ENCODE measurements at regions not wholly inside any gene's neighbourhood (a gene's known extent, or its start where the extent isn't known, plus 50 kb on each side); places are given as distances from the start of the nearest gene placed in this dataset.
"Not testable (repeated sequence)": the region's sequence is repeated elsewhere in the genome, so short reads cannot be mapped to it uniquely, and the experiment has no call there.

DNA sequence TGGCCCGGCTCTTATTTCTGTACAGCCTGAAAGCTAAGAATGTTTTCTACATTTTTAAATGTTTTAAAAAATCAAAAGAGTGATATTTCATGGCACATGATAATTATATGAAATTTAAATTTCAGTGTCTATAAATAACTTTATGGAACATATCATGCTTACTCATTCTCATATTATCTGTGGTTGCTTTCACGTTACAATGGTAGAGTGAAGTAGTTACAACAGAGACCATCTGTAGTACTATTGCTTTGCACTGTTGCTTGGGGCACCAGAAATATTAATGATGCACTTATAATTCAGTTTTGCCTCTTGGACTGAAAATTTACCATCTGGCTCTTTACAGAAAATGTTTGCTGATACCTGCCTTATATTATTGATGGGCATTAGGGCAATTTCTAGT, 481.6 kb downstream of the PLPP3 start:
- DNase-seq: no peak

DNA sequence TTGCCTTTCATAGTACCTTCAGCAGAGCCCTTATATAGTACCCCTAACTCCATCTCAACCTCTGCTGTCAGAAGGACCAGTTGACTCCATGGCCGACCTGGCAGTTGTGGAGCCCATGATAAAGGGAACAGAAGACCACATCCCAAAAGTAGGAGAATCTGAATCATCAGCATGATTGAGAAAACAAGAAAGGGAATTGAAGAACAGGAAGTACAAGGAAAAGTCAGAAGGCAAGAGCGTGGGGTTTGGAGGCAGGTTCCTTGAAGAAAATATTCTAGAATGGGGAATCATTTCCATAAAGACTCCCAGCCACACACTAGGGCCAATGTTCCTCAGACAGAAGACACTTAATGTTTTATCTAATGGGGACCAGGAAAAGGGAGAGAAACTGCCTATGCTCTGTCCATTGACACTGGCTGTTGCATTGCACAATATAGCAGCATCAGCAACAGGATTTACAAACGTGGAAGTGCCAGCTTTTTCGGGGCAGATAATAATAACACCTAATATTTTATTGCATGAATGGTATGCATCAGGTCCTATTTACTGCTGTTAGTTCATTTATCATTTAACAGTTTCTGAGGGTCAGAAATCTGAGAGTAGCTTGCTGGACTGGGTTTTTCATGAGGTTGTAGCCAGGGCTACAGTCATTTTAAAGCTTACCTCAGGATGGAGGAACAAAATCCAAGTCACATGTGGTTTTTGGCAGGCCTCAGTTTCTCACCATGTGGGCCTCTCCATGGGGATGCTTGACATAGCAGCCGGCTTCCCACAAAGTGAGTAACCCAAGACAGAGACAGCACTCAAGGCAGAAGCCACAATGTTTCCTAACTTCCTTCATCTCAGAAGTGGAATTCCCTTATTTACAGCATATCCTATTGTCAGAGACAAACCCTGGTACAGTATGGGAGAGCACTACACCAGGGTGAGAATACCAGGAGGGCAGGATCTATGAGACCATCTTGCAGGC, 483.4 kb downstream of the PLPP3 start:
- no peak for DNase-seq

DNA sequence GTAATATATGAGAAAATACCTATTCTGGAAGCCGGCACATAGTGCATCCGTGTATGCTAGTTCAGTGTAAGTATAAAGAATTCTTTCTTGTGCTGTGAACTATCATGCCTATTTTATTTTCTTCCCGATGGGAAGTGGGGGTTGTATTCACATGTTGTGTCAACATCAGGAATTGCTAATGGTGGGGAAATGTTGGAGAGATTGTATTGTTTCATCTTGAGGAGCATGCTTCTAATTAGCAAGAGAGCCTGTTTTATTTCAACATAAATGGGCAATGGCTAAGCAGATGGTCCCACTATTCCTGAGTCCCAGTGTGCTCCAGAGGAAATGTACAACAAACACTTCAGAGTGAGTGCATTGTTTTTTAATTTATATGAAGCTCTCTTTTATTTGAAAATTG, 485.2 kb downstream of the PLPP3 start:
- DNase-seq: no peak

DNA sequence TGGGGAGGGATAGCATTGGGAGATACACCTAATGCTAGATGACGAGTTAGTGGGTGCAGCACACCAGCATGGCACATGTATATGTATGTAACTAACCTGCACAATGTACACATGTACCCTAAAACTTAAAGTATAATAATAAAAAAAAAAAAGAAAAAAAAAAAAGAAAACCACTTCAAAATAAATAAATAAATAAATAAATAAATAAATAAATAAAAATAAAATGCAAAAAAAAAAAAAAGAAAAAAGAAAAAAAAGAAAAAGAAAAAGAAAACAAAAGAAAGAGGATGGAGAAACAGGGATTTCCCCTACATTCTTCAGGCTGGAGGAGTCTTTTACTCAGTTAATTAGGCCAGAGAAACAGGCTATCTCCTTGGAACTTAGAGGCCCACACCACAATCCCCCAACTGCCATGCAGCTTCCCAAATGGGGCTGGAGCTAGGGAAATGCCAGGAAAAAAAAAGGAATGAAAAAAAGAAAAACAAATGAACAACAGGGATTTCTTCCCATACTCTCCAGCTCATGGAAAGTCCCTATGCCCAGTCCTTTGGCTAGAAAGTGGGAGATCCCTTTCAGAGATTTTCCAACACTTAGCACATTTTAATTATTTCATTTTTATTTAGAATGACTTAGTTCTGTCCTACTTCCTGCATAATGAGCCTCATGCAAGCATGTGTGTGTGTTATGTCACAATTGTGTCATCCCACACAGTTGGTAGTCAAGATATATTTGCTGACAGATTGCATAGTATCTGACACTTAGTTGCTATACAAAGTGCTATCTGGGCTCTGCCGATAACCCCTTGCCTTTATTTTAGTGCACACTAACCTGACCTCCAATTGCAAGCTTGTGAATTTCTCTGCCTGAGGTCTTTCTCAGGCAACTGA, 486.4 kb downstream of the PLPP3 start:
- no peak for DNase-seq

GRCh38 chr1:56089826-56090225, 489.5 kb downstream of the PLPP3 start:
- DNase-seq: not testable (repeated sequence)

DNA sequence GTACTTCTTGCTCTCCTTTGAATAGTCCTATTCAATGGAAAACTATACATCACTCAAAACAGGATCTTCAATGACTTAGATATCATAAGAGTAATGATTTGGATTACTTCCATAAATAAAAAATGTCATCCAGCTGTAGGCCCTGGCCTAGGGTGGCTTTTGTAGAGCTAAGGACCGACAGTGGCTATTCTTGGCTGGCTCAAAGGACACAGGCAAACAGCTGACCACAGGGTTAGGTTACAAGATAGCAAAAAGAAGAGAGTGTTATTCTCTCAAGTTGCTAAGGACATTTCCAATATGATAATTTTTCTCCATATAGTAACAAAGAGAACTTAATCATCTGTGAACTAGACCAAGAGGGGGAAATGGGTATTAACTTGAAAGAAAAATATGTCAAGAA, 495.1 kb downstream of the PLPP3 start:
- no peak for DNase-seq

- no peak for DNase-seq
These were observed 497.6 kb downstream of the PLPP3 start for GRCh38 chr1:56081736-56082135.

- DNase-seq: no peak
These were observed 498.2 kb downstream of the PLPP3 start for GRCh38 chr1:56081173-56081572.

GRCh38 chr1:56080123-56080522, 499.2 kb downstream of the PLPP3 start:
- DNase-seq: no peak

DNA sequence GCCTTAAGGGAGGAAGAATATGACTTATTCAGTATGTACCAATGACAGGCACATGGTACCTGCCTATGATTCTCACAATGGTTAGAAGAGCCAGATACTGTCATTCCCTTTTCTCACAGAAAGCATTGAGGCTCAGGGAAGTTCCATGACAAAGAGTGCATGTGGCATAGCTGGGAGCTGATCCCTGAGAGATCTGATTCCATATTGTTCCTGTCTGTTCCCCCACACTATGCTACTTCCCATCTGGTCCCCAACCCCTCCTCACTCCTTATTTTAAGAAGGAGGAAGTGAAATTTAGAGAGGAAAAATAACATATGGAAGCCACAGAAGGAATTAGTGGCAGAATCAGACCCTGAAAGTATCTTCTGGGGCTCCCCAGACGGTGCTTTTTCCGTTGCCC, 500.0 kb downstream of the PLPP3 start:
- no peak for DNase-seq

DNA sequence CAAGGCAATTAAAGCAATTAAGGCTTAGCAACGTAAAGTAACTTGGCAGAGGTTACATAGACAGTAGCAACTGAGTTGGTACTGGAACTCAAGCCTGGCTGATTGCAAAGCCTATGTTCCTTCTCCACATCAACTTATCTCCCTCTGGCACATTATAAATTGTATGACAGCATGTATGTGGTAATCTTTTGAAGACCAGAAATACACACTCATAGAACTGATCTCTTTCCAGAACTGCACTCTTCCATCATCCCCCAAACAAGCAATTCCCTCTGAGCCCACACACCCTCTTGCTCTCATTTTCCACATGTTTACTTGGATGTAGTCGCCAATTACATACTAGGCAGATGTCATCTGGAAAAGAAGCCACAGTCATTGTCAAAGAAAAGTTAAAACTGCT, 502.2 kb downstream of the PLPP3 start:
- no peak for DNase-seq

- no peak for DNase-seq
These were observed 505.2 kb downstream of the PLPP3 start for GRCh38 chr1:56074007-56074651.

- DNase-seq: no peak
These were observed 505.8 kb downstream of the PLPP3 start for GRCh38 chr1:56073614-56074006.

- DNase-seq: no peak
These were observed 506.2 kb downstream of the PLPP3 start for GRCh38 chr1:56073206-56073605.

DNA sequence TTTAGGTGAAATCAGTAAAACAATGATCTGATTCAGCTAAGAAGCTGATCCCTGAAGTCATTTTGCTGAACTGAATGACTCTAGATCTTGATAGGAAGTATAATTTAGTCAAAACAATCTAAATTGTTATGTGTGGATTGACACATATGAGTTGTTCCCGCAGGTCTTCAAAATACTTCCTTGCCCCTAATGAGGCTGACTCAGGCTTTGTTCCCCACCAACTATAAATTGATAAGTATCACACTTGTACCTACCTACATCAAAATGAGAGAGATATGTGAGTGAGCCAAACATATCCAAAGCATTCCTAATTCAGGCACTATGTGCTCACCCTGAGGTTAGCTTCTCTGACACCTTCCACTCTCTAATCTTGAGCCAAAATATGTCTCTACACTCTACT, 507.1 kb downstream of the PLPP3 start:
- no peak for DNase-seq

DNA sequence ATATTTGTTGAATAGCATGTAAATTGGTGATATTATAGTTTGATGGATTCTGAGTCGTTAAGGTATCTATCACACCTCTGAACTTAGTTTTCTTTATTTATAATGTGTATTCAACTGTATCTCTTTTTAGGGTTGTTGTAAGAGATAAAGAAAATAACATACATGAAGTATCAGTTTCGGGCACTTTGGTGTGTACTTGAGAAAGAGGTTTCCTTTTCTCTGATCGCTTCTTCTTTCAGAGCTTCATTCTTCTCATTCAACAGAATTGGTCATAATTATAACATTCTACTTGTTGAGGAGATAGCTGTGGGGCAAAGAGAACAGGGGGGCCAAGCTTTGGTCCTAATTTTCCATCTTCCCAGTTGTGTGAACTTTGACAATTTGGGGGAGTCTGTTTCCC, 508.0 kb downstream of the PLPP3 start:
- no peak for DNase-seq

DNA sequence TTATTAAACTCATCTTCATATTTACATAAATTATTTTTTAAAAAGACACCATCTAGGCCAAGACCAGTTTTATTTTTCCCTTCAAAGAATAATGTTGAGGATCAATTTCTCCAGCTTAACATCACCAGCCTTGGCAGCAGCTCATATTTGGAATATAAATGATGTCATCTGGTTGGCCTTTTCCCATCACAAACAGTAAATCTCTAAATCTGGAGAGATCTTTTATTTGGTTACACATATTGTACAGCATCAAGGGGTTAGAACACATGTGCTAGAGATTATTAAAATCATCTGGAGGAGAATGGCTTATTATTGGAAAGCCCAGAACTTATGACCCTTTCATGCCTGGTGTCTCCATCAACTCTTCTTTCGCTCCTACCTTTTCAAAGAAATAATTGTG, 508.8 kb downstream of the PLPP3 start:
- DNase-seq: no peak

DNA sequence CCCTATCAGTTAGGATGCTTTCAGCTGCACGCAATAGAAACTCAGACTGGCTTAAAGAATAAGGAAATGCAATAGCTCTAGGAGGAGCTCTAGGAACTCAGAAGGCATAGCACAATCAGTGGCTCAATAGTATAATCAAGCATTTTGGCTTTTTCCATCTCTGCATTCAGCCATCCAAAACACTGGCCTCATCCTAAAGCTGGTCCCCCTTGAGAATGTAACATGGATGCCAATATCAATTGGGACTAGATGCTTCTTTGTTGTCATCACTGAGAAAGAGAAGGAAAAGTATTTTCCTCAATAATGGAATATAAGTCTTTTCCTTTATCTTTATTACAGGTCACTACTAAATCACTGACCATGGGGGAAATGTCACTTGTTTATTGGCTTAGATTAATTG, 509.5 kb downstream of the PLPP3 start:
- DNase-seq: no peak

DNA sequence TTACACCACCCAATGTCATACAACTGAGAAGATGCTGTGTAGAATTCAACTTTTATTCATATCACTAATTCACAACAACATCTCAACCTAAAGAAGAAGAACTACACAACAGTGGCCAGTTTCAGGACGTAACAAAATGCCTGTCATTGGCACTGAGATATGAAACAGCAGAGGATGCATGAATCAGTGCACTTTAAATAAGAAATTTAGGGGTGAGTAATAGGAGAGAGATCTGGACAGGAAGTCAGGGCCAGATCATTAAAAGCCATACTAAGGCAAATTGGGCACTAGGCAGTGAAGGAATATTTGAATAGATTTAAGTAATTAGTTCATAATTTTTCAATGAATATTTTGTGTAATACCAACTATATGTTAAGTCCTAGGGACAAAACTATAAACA, 510.5 kb downstream of the PLPP3 start:
- DNase-seq: no peak

GRCh38 chr1:56068210-56068609, 511.2 kb downstream of the PLPP3 start:
- no peak for DNase-seq

- no peak for DNase-seq
These were observed 513.6 kb downstream of the PLPP3 start for GRCh38 chr1:56065729-56066128.

GRCh38 chr1:56064705-56065104, 514.7 kb downstream of the PLPP3 start:
- DNase-seq: no peak

DNA sequence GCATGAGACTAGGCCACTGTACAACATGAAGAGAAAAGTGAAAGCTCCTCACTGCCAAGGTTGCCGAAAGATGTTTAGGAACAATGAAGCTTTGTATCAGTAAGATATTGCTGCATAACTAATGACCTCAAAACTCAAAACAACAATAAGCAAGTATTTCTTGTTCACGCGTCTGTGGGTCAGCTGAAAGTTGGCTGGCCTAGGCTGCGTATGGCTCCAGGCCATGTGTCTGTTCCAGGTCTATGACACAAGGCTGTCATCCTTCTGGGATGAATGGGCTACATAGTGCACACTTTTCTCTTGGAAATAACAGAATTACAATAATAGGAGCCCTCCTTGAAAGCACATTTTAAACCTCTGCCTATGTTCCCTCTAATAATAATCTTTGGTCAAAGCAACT, 515.9 kb downstream of the PLPP3 start:
- no peak for DNase-seq

Measured in stimulated activated CD4-positive, alpha-beta T cell treated with anti-CD3 and anti-CD28 coated beads, Interleukin-2, amount 100 ng/mL, for 24 hours (primary cell).